BLaER1 (cell line): ENCODE measurements at regions not wholly inside any gene's neighbourhood (a gene's known extent, or its start where the extent isn't known, plus 50 kb on each side); places are given as distances from the start of the nearest gene placed in this dataset.

Experiments
- H3K27ac ChIP-seq: shearing (Covaris generic); formaldehyde crosslinking; 2 replicates; pipeline ENCODE4 v1.8.1; 2022
- H3K27me3 ChIP-seq: shearing (Covaris generic); formaldehyde crosslinking; 2 replicates; pipeline ENCODE4 v1.8.1; 2022
- H3K36me3 ChIP-seq: shearing (Covaris generic); formaldehyde crosslinking; 2 replicates; pipeline ENCODE4 v1.8.1; 2022
- H3K4me1 ChIP-seq: shearing (Covaris generic); formaldehyde crosslinking; 2 replicates; pipeline ENCODE4 v1.8.1; 2022
- H3K4me2 ChIP-seq: shearing (Covaris generic); formaldehyde crosslinking; 2 replicates; pipeline ENCODE4 v1.8.1; 2022
- H3K4me3 ChIP-seq: shearing (Covaris generic); formaldehyde crosslinking; 2 replicates; pipeline ENCODE4 v1.8.1; 2022
- H3K9ac ChIP-seq: shearing (Covaris generic); formaldehyde crosslinking; 2 replicates; pipeline ENCODE4 v1.8.1; 2022
- H3K9me3 ChIP-seq: shearing (Covaris generic); formaldehyde crosslinking; 2 replicates; pipeline ENCODE4 v1.8.1; 2022
- H4K20me1 ChIP-seq: shearing (Covaris generic); formaldehyde crosslinking; 2 replicates; pipeline ENCODE4 v1.8.1; 2022
- Cebpa-rat ChIP-seq: shearing (Covaris generic); IDR thresholded peaks from 2 replicates; pipeline ENCODE4 v1.8.1; 2022

- Histone ChIP-seq H3K4me2 (peak overlapping the region; percentile 70), H3K9ac (no peak overlapping the region), H3K4me1 (peaks cover 79% of the 10 kb centered on the region), H3K9me3 (no peaks in the 10 kb centered on the region), H3K36me3 (no peaks in the 10 kb centered on the region), H4K20me1 (no peaks in the 10 kb centered on the region), H3K27me3 (no peaks in the 10 kb centered on the region), H3K27ac (peak overlapping the region; percentile 56), H3K4me3 (no peak overlapping the region)
- TF ChIP-seq Cebpa-rat = no peak
Observed at GRCh38 chr6:170130771-170131241, 160.1 kb downstream of the DLL1 start.

- Histone ChIP-seq H3K27ac (peak overlapping the region; percentile 56), H3K4me3 (no peak overlapping the region), H3K4me2 (peak overlapping the region; percentile 70), H4K20me1 (no peaks in the 10 kb centered on the region), H3K9ac (no peak overlapping the region), H3K4me1 (peaks cover 79% of the 10 kb centered on the region), H3K9me3 (no peaks in the 10 kb centered on the region), H3K36me3 (no peaks in the 10 kb centered on the region), H3K27me3 (no peaks in the 10 kb centered on the region)
- no peak for TF ChIP-seq Cebpa-rat
Observed at GRCh38 chr6:170130201-170130621, 160.7 kb downstream of the DLL1 start.

- Histone ChIP-seq H3K4me3 (no peak overlapping the region), H3K36me3 (no peaks in the 10 kb centered on the region), H3K27ac (peak overlapping the region; percentile 56), H3K27me3 (no peaks in the 10 kb centered on the region), H3K4me2 (peak overlapping the region; percentile 70), H3K4me1 (peaks cover 79% of the 10 kb centered on the region), H4K20me1 (no peaks in the 10 kb centered on the region), H3K9me3 (no peaks in the 10 kb centered on the region), H3K9ac (no peak overlapping the region)
- no peak for TF ChIP-seq Cebpa-rat
Observed at GRCh38 chr6:170129691-170130171, 161.1 kb downstream of the DLL1 start.

GRCh38 chr6:170128811-170129681 lies 161.8 kb downstream of the DLL1 start:
- Histone ChIP-seq H3K36me3 (no peaks in the 10 kb centered on the region), H3K27ac (peak overlapping the region; percentile 56), H3K9me3 (no peaks in the 10 kb centered on the region), H3K27me3 (no peaks in the 10 kb centered on the region), H3K4me2 (peak overlapping the region; percentile 70), H3K4me1 (peaks cover 74% of the 10 kb centered on the region), H3K4me3 (no peak overlapping the region), H4K20me1 (no peaks in the 10 kb centered on the region), H3K9ac (no peak overlapping the region)
- no peak for TF ChIP-seq Cebpa-rat

GRCh38 chr6:170128346-170128745 lies 162.5 kb downstream of the DLL1 start:
- Histone ChIP-seq H3K9me3 (no peaks in the 10 kb centered on the region), H3K27me3 (no peaks in the 10 kb centered on the region), H3K4me3 (no peak overlapping the region), H3K36me3 (no peaks in the 10 kb centered on the region), H3K9ac (no peak overlapping the region), H4K20me1 (no peaks in the 10 kb centered on the region), H3K27ac (no peak overlapping the region; the same call in 1 of the 2 replicates), H3K4me1 (peaks cover 68% of the 10 kb centered on the region), H3K4me2 (peak overlapping the region; percentile 70; the same call in 1 of the 2 replicates)
- TF ChIP-seq Cebpa-rat = no peak

GRCh38 chr6:170127151-170127550 lies 163.7 kb downstream of the DLL1 start:
- H3K4me3 ChIP-seq = no peak overlapping the region
- H3K4me2 ChIP-seq = peak overlapping the region; percentile 70
- peaks cover 68% of the 10 kb centered on the region for H3K4me1 ChIP-seq
- no peaks in the 10 kb centered on the region for H4K20me1 ChIP-seq
- no peak overlapping the region for H3K9ac ChIP-seq
- H3K9me3 ChIP-seq = peaks cover 8% of the 10 kb centered on the region
- H3K27ac ChIP-seq = peak overlapping the region; percentile 27; the same call in 1 of the 2 replicates
- no peaks in the 10 kb centered on the region for H3K27me3 ChIP-seq
- H3K36me3 ChIP-seq = no peaks in the 10 kb centered on the region
- TF ChIP-seq Cebpa-rat = no peak

GRCh38 chr6:170125456-170126300 lies 165.2 kb downstream of the DLL1 start:
- H3K4me3 ChIP-seq = no peak overlapping the region
- H3K9ac ChIP-seq = no peak overlapping the region; the same call in 1 of the 2 replicates
- peak overlapping the region; percentile 19; the same call in 1 of the 2 replicates for H3K27ac ChIP-seq
- peaks cover 17% of the 10 kb centered on the region for H3K9me3 ChIP-seq
- peaks cover 55% of the 10 kb centered on the region for H3K4me1 ChIP-seq
- no peak for TF ChIP-seq Cebpa-rat
- H4K20me1 ChIP-seq = no peaks in the 10 kb centered on the region
- peak overlapping the region; percentile 70 for H3K4me2 ChIP-seq
- no peaks in the 10 kb centered on the region for H3K27me3 ChIP-seq
- no peaks in the 10 kb centered on the region for H3K36me3 ChIP-seq

GRCh38 chr6:170124836-170125235 lies 166.0 kb downstream of the DLL1 start:
- Histone ChIP-seq H4K20me1 (no peaks in the 10 kb centered on the region), H3K4me1 (peaks cover 46% of the 10 kb centered on the region), H3K9me3 (peaks cover 23% of the 10 kb centered on the region), H3K4me3 (no peak overlapping the region), H3K27me3 (no peaks in the 10 kb centered on the region), H3K27ac (no peak overlapping the region), H3K4me2 (peak overlapping the region; percentile 70; the same call in 1 of the 2 replicates), H3K36me3 (no peaks in the 10 kb centered on the region), H3K9ac (no peak overlapping the region)
- TF ChIP-seq Cebpa-rat = no peak

GRCh38 chr6:170124150-170124549 lies 166.7 kb downstream of the DLL1 start:
- no peak overlapping the region for H3K4me2 ChIP-seq
- no peak overlapping the region for H3K9ac ChIP-seq
- no peak overlapping the region for H3K27ac ChIP-seq
- no peaks in the 10 kb centered on the region for H3K36me3 ChIP-seq
- no peaks in the 10 kb centered on the region for H4K20me1 ChIP-seq
- no peaks in the 10 kb centered on the region for H3K27me3 ChIP-seq
- no peak for TF ChIP-seq Cebpa-rat
- H3K4me1 ChIP-seq = peaks cover 39% of the 10 kb centered on the region
- peaks cover 26% of the 10 kb centered on the region for H3K9me3 ChIP-seq
- no peak overlapping the region for H3K4me3 ChIP-seq
